NT2/D1 (cell line): ENCODE measurements at regions not wholly inside any gene's neighbourhood (a gene's known extent, or its start where the extent isn't known, plus 50 kb on each side); places are given as distances from the start of the nearest gene placed in this dataset.

Experiments used
- SUZ12 ChIP-seq: IDR thresholded peaks from 2 replicates; pipeline ENCODE4 v1.6.1; 2011; ENCODE audit not compliant: insufficient read length, insufficient read depth; ENCODE audit errors: extremely low read depth
- YY1 ChIP-seq: IDR thresholded peaks from 2 replicates; pipeline ENCODE4 v1.6.1; 2011; ENCODE audit not compliant: insufficient read length, insufficient read depth
- ZNF274 ChIP-seq: IDR thresholded peaks from 2 replicates; pipeline ENCODE4 v1.6.1; 2011; ENCODE audit warnings: mild to moderate bottlenecking, low read depth, low read length

DNA sequence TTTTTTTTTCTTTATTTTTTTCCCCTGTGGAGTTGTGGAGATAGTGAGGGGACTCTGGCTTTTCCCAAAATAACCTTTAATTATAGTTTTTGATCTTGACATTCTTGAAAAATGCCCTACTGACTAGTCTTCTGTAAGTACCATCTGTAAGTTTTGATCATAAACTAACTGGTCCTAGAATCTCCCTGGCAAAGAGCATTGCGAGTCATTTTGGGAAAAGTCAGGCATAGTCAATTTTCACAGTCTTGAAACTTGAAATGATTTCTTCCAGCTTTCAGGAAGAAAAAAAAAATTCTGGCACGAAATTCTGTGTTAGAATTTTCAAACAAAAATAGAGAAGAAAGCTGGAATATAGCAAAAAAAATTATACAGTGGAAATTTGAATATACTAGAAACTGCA, 181.2 kb upstream of the SNX7 start:
- no peak for TF ChIP-seq YY1
- no peak for TF ChIP-seq ZNF274
- TF ChIP-seq SUZ12, result no peak
